ENCODE measurements at regions not wholly inside any gene's neighbourhood (a gene's known extent, or its start where the extent isn't known, plus 50 kb on each side); places are given as distances from the start of the nearest gene placed in this dataset.

DNA sequence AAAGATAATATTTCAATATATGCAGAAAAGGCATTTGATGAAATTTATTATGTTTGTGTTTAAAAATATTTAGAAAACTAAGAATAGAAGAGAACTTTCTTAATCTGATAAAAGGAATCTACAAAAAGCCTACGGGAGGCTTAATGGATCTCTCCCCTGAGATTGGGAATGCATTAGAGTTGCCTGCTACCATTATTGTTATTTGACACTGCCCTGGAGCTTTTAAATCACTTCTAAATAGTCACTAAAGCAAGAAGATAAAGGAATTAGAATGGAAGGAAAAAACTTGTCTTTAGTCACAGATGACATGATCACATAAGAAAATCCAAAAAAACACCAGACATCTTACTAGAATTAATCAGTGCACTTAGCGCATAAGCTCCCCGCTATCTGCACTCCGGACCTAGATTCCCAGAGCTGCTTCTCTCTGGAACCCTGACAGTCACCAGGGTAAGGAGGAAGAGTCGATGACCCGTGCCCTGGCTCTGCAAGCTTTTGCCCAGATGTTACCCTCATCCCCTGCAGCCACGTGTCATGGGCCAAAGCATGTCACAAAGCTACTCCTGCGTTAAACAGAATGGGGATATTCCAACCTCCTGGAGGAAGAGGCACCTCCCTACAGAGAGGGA lies 97.1 kb downstream of the MINAR1 start:
- TF ChIP-seq, protein P1, sequence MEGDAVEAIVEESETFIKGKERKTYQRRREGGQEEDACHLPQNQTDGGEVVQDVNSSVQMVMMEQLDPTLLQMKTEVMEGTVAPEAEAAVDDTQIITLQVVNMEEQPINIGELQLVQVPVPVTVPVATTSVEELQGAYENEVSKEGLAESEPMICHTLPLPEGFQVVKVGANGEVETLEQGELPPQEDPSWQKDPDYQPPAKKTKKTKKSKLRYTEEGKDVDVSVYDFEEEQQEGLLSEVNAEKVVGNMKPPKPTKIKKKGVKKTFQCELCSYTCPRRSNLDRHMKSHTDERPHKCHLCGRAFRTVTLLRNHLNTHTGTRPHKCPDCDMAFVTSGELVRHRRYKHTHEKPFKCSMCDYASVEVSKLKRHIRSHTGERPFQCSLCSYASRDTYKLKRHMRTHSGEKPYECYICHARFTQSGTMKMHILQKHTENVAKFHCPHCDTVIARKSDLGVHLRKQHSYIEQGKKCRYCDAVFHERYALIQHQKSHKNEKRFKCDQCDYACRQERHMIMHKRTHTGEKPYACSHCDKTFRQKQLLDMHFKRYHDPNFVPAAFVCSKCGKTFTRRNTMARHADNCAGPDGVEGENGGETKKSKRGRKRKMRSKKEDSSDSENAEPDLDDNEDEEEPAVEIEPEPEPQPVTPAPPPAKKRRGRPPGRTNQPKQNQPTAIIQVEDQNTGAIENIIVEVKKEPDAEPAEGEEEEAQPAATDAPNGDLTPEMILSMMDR (IDR thresholded peaks at IDR 0.05) = no peak
- no peak for TF ChIP-seq POLR2A (IDR thresholded peaks at IDR 0.05)
